ENCODE measurements at regions not wholly inside any gene's neighbourhood (a gene's known extent, or its start where the extent isn't known, plus 50 kb on each side); places are given as distances from the start of the nearest gene placed in this dataset.

DNA sequence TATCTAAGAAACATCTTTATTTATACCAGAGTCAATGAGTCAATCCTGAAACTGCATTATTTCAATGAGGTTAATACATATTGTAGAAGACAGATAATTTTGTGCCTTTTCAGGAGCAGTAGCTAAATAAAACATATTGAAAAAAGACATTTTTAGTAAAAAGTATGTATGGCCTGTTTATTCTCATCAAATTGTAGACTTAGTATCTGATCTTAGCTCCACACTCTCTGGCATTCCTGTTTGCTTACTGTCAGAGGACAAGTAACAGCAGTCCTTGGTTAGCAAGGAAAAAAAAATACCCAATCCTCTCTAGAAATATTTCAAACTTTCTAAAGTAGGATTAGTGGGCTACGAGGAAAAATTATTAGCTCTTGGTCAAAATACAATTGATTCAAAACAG is 50.5 kb upstream of the GUCY1A1 start:
- Histone ChIP-seq H3K9ac (ENCODE audit: low read length) (no peak overlapping the region), H3K27me3 (ENCODE audit: control insufficient read depth in 1 of 2, insufficient read depth in 1 of 2, low read length in 2 of 2) (no peaks in the 10 kb centered on the region), H3K14ac (ENCODE audit: low read length in 2 of 2) (no peak overlapping the region), H4K8ac (ENCODE audit: low read length) (no peak overlapping the region), H3K27ac (ENCODE audit: low read length, poor library complexity, severe bottlenecking) (no peak overlapping the region), H3K4me3 (ENCODE audit: insufficient read depth in 1 of 2, low read depth in 1 of 2, low read length in 2 of 2) (no peak overlapping the region), H3K18ac (ENCODE audit: low read depth in 1 of 2, low read length in 2 of 2) (no peak overlapping the region), H2BK12ac (ENCODE audit: low read length in 2 of 2) (no peak overlapping the region), H3K36me3 (ENCODE audit: control insufficient read depth in 1 of 2, insufficient read depth in 2 of 2, low read depth in 1 of 2, low read length in 2 of 2) (no peaks in the 10 kb centered on the region), H2BK5ac (ENCODE audit: low read depth, low read length, poor library complexity, severe bottlenecking) (no peak overlapping the region), H3K23ac (ENCODE audit: low read length in 2 of 2) (no peak overlapping the region), H3K4me1 (ENCODE audit: control insufficient read depth, insufficient read depth, low read depth, low read length) (no peaks in the 10 kb centered on the region), H3K4ac (ENCODE audit: low read depth in 1 of 2, low read length in 2 of 2) (no peak overlapping the region), H2AFZ (ENCODE audit: low read depth, low read length) (no peak overlapping the region), H2BK15ac (ENCODE audit: low read depth, poor library complexity, severe bottlenecking) (no peak overlapping the region), H3K79me1 (replicated peaks; ENCODE audit: low read length, poor library complexity, severe bottlenecking) (no peaks in the 10 kb centered on the region), H4K91ac (ENCODE audit: low read length) (no peak overlapping the region), H3K9me3 (ENCODE audit: control insufficient read depth, low read length) (no peaks in the 10 kb centered on the region), H3K4me2 (ENCODE audit: low read length, poor library complexity, severe bottlenecking) (no peak overlapping the region), H2BK120ac (ENCODE audit: low read depth, low read length) (no peak overlapping the region), H2AK5ac (ENCODE audit: low read length, severe bottlenecking) (no peak overlapping the region)
- no CpG with 5 or more reads among the region's 1 CpG for WGBS
- peak; percentile 51 for DNase-seq

DNA sequence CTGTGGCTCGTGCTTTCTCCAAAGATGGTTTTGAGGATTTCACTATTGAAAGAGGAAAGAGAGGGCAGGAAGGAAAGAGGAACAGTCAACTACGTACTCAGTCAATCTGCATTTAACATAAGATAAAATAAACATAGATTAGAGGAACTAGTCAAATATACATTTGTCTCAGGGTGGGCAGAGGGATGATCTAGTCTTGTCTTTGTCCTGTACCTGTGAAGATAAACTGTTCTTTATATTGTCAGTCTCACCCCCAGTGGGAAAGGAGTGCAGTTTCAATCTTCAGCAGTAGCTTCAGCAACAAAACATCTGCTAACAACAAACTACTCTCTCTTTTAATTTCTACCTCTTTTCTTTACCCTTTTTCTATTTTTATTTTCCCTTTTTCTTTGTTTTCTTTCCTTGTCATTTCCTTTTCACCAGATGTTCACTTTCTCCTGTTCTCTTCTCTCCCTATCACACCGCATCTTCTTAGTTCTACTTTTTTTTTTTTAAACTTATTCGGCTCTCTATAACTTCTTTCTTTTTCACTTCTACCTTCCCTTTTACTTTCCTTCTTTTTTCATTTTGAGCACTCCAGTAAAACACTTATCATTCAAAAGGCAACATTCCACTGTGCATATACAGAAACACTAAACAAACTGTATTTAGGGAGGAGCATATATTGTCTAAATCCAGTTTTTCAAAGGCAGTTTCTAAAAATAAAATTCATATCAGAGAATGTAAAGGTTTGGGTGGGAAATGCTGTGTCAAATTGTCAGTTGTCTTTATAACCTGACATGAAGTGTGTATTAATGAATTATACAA is 51.4 kb upstream of the GUCY1A1 start:
- no peaks in the 10 kb centered on the region for H3K27me3 ChIP-seq (ENCODE audit: control insufficient read depth in 1 of 2, insufficient read depth in 1 of 2, low read length in 2 of 2)
- H3K36me3 ChIP-seq (ENCODE audit: control insufficient read depth in 1 of 2, insufficient read depth in 2 of 2, low read depth in 1 of 2, low read length in 2 of 2), result no peaks in the 10 kb centered on the region
- no peaks in the 10 kb centered on the region for H3K79me1 ChIP-seq (replicated peaks; ENCODE audit: low read length, poor library complexity, severe bottlenecking)
- H3K9me3 ChIP-seq (ENCODE audit: control insufficient read depth, low read length), result no peaks in the 10 kb centered on the region
- H3K9ac ChIP-seq (ENCODE audit: low read length), result no peak overlapping the region
- H2BK5ac ChIP-seq (ENCODE audit: low read depth, low read length, poor library complexity, severe bottlenecking), result no peak overlapping the region
- no peak overlapping the region for H3K4ac ChIP-seq (ENCODE audit: low read depth in 1 of 2, low read length in 2 of 2)
- no peak overlapping the region for H2BK120ac ChIP-seq (ENCODE audit: low read depth, low read length)
- H4K8ac ChIP-seq (ENCODE audit: low read length), result no peak overlapping the region
- no peak overlapping the region for H3K23ac ChIP-seq (ENCODE audit: low read length in 2 of 2)
- 70% methylated on average over 3 of the region's 4 CpGs for WGBS
- H2AFZ ChIP-seq (ENCODE audit: low read depth, low read length), result no peak overlapping the region
- no peak overlapping the region for H3K4me2 ChIP-seq (ENCODE audit: low read length, poor library complexity, severe bottlenecking)
- H3K4me3 ChIP-seq (ENCODE audit: insufficient read depth in 1 of 2, low read depth in 1 of 2, low read length in 2 of 2), result no peak overlapping the region
- DNase-seq, result no peak
- no peak overlapping the region for H3K14ac ChIP-seq (ENCODE audit: low read length in 2 of 2)
- no peak overlapping the region for H2BK12ac ChIP-seq (ENCODE audit: low read length in 2 of 2)
- no peak overlapping the region for H2AK5ac ChIP-seq (ENCODE audit: low read length, severe bottlenecking)
- no peak overlapping the region for H3K27ac ChIP-seq (ENCODE audit: low read length, poor library complexity, severe bottlenecking)
- no peak overlapping the region for H3K18ac ChIP-seq (ENCODE audit: low read depth in 1 of 2, low read length in 2 of 2)
- H3K4me1 ChIP-seq (ENCODE audit: control insufficient read depth, insufficient read depth, low read depth, low read length), result no peaks in the 10 kb centered on the region
- no peak overlapping the region for H4K91ac ChIP-seq (ENCODE audit: low read length)
- no peak overlapping the region for H2BK15ac ChIP-seq (ENCODE audit: low read depth, poor library complexity, severe bottlenecking)

DNA sequence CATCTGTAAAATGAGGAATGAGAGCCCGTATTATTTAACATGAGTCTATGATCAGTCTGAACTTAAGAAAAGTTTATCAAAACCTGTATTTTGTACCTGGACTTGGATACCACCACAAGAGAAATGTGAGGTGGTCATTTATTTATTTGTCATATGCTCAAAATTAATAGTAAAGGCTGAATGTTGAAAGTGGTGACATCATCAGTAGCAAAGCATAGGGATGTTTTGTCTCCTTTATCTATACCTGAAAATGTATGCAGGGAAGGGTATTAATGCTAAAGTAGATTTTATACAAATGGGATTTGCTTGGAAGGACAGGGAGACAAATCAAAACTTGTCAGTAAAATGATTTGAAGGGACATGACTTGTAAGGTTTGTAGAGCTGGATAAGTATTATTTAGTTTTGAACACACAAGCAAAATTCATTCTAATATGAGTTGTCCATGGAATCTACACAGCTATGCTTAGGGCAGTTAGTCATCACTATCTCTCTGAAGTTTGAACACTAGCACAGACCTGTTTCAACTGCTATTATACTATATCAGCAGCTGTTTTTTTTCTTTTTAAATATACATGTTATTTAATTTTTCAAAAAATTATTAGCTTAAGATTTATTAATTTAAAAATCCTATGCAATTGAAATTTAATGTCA is 52.4 kb upstream of the GUCY1A1 start:
- no peak overlapping the region for H2BK15ac ChIP-seq (ENCODE audit: low read depth, poor library complexity, severe bottlenecking)
- H3K4me1 ChIP-seq (ENCODE audit: control insufficient read depth, insufficient read depth, low read depth, low read length), result peaks cover 3% of the 10 kb centered on the region
- no peaks in the 10 kb centered on the region for H3K36me3 ChIP-seq (ENCODE audit: control insufficient read depth in 1 of 2, insufficient read depth in 2 of 2, low read depth in 1 of 2, low read length in 2 of 2)
- H3K9me3 ChIP-seq (ENCODE audit: control insufficient read depth, low read length), result no peaks in the 10 kb centered on the region
- H2AFZ ChIP-seq (ENCODE audit: low read depth, low read length), result no peak overlapping the region
- H2BK5ac ChIP-seq (ENCODE audit: low read depth, low read length, poor library complexity, severe bottlenecking), result no peak overlapping the region
- H3K79me1 ChIP-seq (replicated peaks; ENCODE audit: low read length, poor library complexity, severe bottlenecking), result no peaks in the 10 kb centered on the region
- no peak overlapping the region for H3K9ac ChIP-seq (ENCODE audit: low read length)
- no peak overlapping the region for H4K8ac ChIP-seq (ENCODE audit: low read length)
- no peak overlapping the region for H3K27ac ChIP-seq (ENCODE audit: low read length, poor library complexity, severe bottlenecking)
- no peak overlapping the region for H3K4ac ChIP-seq (ENCODE audit: low read depth in 1 of 2, low read length in 2 of 2)
- no peak overlapping the region for H3K23ac ChIP-seq (ENCODE audit: low read length in 2 of 2)
- WGBS, result 100% methylated on average over 1 of the region's 1 CpG
- no peak overlapping the region for H3K14ac ChIP-seq (ENCODE audit: low read length in 2 of 2)
- no peak overlapping the region for H3K4me2 ChIP-seq (ENCODE audit: low read length, poor library complexity, severe bottlenecking)
- H3K18ac ChIP-seq (ENCODE audit: low read depth in 1 of 2, low read length in 2 of 2), result no peak overlapping the region
- no peak overlapping the region for H4K91ac ChIP-seq (ENCODE audit: low read length)
- H2AK5ac ChIP-seq (ENCODE audit: low read length, severe bottlenecking), result no peak overlapping the region
- H3K4me3 ChIP-seq (ENCODE audit: insufficient read depth in 1 of 2, low read depth in 1 of 2, low read length in 2 of 2), result no peak overlapping the region
- DNase-seq, result no peak
- H2BK12ac ChIP-seq (ENCODE audit: low read length in 2 of 2), result no peak overlapping the region
- no peaks in the 10 kb centered on the region for H3K27me3 ChIP-seq (ENCODE audit: control insufficient read depth in 1 of 2, insufficient read depth in 1 of 2, low read length in 2 of 2)
- no peak overlapping the region for H2BK120ac ChIP-seq (ENCODE audit: low read depth, low read length)

DNA sequence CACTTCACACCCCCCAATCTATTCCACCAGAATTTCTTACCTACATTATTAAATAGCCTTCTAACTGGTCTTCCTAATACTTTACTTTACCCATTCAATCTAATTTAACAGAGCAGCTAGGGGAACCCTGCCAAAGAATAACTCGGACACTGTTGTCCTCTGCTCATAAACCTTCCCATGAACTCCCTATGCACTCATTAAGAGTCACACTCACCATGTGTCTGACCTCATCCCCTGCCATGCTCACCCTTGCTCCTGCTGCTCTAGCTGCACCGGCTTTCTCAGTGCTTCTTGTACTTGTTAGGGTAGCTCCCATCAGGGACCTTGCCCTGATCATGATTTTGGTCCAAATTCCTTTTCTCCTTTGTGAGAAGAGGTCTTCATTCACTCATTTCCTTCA is 54.6 kb upstream of the GUCY1A1 start:
- Histone ChIP-seq H2BK12ac (ENCODE audit: low read length in 2 of 2) (no peak overlapping the region), H3K36me3 (ENCODE audit: control insufficient read depth in 1 of 2, insufficient read depth in 2 of 2, low read depth in 1 of 2, low read length in 2 of 2) (no peaks in the 10 kb centered on the region), H2AFZ (ENCODE audit: low read depth, low read length) (no peak overlapping the region), H3K9ac (ENCODE audit: low read length) (no peak overlapping the region), H2AK5ac (ENCODE audit: low read length, severe bottlenecking) (no peak overlapping the region), H4K8ac (ENCODE audit: low read length) (no peak overlapping the region), H2BK120ac (ENCODE audit: low read depth, low read length) (peak overlapping the region; percentile 11), H2BK15ac (ENCODE audit: low read depth, poor library complexity, severe bottlenecking) (no peak overlapping the region), H3K18ac (ENCODE audit: low read depth in 1 of 2, low read length in 2 of 2) (no peak overlapping the region), H3K4me2 (ENCODE audit: low read length, poor library complexity, severe bottlenecking) (no peak overlapping the region), H3K4ac (ENCODE audit: low read depth in 1 of 2, low read length in 2 of 2) (no peak overlapping the region), H3K14ac (ENCODE audit: low read length in 2 of 2) (no peak overlapping the region), H3K4me3 (ENCODE audit: insufficient read depth in 1 of 2, low read depth in 1 of 2, low read length in 2 of 2) (no peak overlapping the region), H3K79me1 (replicated peaks; ENCODE audit: low read length, poor library complexity, severe bottlenecking) (no peaks in the 10 kb centered on the region), H3K27ac (ENCODE audit: low read length, poor library complexity, severe bottlenecking) (no peak overlapping the region), H4K91ac (ENCODE audit: low read length) (peak overlapping the region; percentile 15), H3K23ac (ENCODE audit: low read length in 2 of 2) (no peak overlapping the region), H2BK5ac (ENCODE audit: low read depth, low read length, poor library complexity, severe bottlenecking) (no peak overlapping the region), H3K4me1 (ENCODE audit: control insufficient read depth, insufficient read depth, low read depth, low read length) (peaks cover 8% of the 10 kb centered on the region), H3K9me3 (ENCODE audit: control insufficient read depth, low read length) (no peaks in the 10 kb centered on the region), H3K27me3 (ENCODE audit: control insufficient read depth in 1 of 2, insufficient read depth in 1 of 2, low read length in 2 of 2) (no peaks in the 10 kb centered on the region)
- DNase-seq, result no peak
- WGBS, result 92% methylated on average over 2 of the region's 2 CpGs

All from mesenchymal stem cell (in vitro differentiated cells and primary cell).